ENCODE measurements at regions not wholly inside any gene's neighbourhood (a gene's known extent, or its start where the extent isn't known, plus 50 kb on each side); places are given as distances from the start of the nearest gene placed in this dataset.

DNA sequence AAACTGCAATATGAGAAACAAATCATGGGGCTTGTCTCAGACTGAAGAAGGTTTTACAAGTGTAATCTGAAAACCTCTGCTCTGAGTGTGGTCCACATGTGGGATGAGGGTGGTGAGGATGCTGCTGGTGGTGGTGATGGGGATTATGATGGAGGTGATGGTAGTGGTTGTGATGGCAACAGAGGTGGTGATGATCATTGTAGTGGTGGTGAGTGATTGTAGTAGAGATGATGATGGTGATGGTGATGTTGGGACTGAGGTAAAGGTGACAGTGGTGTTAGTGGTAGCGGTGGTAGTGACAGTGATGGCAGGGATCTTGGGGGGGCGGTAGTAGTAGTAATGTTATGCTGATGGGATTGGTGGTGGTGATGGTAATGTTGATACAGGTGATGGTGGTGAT is 217.8 kb downstream of the ANAPC1 start:
- TF ChIP-seq, protein P1, sequence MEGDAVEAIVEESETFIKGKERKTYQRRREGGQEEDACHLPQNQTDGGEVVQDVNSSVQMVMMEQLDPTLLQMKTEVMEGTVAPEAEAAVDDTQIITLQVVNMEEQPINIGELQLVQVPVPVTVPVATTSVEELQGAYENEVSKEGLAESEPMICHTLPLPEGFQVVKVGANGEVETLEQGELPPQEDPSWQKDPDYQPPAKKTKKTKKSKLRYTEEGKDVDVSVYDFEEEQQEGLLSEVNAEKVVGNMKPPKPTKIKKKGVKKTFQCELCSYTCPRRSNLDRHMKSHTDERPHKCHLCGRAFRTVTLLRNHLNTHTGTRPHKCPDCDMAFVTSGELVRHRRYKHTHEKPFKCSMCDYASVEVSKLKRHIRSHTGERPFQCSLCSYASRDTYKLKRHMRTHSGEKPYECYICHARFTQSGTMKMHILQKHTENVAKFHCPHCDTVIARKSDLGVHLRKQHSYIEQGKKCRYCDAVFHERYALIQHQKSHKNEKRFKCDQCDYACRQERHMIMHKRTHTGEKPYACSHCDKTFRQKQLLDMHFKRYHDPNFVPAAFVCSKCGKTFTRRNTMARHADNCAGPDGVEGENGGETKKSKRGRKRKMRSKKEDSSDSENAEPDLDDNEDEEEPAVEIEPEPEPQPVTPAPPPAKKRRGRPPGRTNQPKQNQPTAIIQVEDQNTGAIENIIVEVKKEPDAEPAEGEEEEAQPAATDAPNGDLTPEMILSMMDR (IDR thresholded peaks at IDR 0.05): no peak
- TF ChIP-seq EP300 (IDR thresholded peaks at IDR 0.05) (no peak), POLR2A (IDR thresholded peaks at IDR 0.05) (no peak)

All from gastroesophageal sphincter (tissue), 3 donors.